ENCODE measurements at regions not wholly inside any gene's neighbourhood (a gene's known extent, or its start where the extent isn't known, plus 50 kb on each side); places are given as distances from the start of the nearest gene placed in this dataset.

- DNase-seq, result no peak
Observed at GRCh38 chr15:94606286-94606685, 374.9 kb downstream of the MCTP2 start.

DNA sequence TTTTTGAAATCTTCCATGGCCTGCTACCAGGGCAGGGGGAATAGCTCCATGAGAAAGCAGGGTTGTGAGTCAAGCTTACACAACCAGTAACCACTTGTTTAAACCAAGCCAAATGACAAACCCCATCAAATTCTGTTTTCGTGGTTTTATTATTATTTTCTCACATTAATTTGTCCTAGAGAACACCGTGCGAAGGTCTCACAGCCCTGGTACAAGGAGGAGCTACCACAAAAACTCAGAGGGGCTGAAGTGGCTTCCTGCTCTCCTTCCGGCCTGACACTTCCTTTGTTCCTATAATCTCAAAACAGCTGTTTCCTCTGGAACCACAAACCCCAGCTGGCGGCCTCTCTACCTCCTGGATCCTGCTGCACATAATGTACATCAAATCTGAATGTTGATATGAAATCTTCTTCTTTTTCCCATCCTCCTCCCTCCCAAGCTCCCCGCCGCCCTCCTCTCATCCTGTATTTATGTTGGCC, 375.9 kb downstream of the MCTP2 start:
- DNase-seq, result peak in 12 of 56 donors; percentile 2 to 39 (median 7)

GRCh38 chr15:94610069-94610468, 378.7 kb downstream of the MCTP2 start:
- DNase-seq, result no peak

DNA sequence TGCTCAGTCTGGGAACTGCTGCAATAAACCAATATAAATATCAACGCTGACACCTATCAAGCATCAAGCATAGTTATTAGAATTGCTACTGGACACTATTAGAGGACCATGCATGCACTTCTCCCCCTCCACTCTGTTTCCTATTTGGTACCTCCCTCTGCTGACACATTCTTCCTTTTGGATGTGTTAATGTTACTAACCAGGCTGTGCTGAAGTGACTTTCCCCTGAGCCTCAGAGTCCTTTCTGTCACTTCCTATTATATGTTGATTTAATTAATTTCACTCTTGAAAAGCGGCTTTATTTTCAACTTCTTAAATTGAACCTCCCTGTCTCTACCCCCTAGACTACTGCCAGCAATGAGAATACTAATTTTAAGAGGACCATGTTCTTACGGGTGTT, 379.1 kb downstream of the MCTP2 start:
- no peak for DNase-seq

- DNase-seq, result no peak
Observed at GRCh38 chr15:94611656-94612055, 380.3 kb downstream of the MCTP2 start.

- no peak for DNase-seq
Observed at GRCh38 chr15:94615688-94616087, 384.3 kb downstream of the MCTP2 start.

DNA sequence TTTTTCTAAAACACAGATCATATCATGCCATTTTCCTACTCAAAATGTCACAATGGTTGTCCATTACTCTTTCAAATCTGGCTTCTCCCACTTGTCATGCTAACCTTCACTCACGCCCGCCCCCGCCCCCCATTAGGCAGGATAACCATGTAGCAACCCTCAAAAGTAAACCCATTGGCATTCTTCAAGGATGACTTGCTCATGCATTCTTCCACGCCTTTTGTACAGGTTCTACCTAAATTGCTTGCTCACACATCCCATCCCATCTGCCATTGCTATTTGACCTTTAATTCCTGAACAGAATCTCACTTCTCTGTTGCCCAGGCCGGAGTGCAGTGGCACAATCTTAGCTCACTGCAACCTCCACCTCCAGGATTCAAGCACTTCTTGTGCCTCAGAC, 389.3 kb downstream of the MCTP2 start:
- no peak for DNase-seq

DNA sequence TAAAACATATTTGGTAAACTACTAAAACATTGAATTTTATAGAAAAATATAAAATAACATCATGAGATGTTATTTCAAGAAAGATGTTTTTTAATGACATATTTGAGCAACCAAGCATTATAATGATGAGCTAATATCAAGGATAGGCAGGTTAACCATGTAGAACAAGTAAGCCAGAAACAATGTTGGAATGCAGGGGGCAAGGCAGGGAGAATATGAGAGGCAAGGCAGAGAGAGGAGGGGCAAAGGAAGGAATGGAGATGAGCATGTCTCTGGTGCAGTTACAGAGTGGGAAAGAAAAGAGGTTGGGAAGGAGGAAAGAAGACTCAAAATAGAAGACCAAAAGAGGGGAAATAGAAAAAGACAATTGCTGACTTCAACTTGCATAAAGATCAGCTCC, 390.4 kb downstream of the MCTP2 start:
- no peak for DNase-seq

DNA sequence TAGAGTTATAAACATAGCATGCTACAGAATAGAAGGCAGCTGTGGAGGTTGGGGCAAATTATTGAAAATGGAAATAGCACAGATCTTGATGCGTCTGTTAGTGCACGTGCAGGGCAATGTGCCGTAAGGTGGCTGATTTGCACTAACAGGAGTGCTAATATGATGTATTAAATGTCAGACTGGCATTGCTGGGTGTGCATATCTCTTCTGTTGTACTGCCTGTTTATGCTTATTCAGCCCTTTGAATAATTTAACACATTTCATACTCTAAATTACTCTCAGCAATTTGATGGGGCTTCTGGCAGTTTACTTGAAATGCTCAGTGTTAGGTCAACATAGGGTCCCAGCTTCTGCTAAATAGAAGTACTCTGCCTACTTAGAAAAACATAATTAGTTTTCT, 395.6 kb downstream of the MCTP2 start:
- no peak for DNase-seq

GRCh38 chr15:94631608-94632007, 400.2 kb downstream of the MCTP2 start:
- DNase-seq, result no peak

DNA sequence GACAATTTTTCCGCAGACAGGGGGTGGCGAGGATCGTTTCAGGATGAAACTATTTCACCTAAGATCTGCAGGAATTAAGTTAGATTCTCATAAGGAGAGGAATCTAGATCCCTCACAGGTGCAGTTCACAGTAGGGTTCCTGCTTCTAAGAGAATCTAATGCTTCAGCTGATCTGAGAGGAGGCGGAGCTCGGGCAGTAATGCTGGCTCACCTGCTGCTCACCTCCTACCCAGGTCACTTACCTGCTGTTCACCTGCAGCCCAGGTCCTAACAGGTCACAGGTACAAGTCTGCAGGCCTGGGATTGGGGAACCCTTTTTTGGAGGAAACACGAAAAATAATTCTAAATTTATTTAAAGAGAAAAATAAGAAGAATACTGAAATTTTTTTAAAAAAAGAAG, 406.8 kb downstream of the MCTP2 start:
- DNase-seq, result no peak

GRCh38 chr15:94639701-94640100, 408.3 kb downstream of the MCTP2 start:
- DNase-seq, result no peak

DNA sequence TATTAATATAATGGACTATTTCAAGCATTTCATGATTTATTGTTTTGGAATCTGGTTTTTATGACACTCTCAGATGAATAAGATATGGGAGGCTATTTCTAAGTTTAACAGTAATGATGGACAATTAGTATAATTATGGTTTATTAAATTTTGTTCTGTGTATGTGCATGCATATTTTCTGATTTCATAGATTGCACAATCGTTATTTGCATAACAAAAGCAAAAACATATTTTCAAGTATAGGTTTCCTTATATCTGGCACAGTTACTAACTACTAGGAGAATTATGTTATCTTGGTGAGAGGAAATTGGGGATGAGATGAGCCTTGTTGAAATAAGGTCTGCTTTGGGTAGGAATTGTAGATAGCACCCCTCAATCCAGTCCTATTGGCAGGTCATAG, 413.1 kb downstream of the MCTP2 start:
- DNase-seq, result no peak

GRCh38 chr15:94653071-94653470, 421.7 kb downstream of the MCTP2 start:
- no peak for DNase-seq

DNA sequence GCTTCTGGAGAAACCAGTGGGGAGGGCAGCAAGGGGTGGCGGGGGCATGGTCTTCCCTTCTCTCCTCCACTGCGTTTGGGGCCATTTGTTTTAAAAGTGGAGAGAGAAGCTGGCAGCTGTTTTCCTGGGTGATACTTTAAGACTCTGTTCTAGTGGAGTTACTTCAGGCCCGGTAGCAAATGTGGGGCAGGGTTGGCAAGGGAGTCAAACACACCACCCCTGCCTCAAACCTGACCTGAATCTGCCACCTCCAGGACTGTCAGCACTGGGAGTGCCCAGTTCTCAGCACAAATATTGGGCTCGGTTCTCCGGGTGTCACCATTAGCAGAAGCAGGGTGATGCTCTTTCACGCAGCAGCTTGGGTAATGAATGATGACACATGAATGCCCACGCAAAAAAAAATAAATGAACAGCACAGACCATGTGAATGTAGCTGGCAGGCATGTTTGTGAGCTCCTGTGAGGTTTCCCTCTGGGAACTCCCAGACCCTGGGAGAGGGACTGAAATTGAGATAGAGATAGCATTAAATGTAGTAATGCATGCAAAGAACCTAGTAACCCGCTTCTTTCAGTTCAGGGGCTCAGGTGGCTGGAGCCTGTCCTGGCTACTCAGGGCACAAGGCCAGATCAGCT, 424.0 kb downstream of the MCTP2 start:
- no peak for DNase-seq

- no peak for DNase-seq
Observed at GRCh38 chr15:94665676-94666441, 434.5 kb downstream of the MCTP2 start.

DNA sequence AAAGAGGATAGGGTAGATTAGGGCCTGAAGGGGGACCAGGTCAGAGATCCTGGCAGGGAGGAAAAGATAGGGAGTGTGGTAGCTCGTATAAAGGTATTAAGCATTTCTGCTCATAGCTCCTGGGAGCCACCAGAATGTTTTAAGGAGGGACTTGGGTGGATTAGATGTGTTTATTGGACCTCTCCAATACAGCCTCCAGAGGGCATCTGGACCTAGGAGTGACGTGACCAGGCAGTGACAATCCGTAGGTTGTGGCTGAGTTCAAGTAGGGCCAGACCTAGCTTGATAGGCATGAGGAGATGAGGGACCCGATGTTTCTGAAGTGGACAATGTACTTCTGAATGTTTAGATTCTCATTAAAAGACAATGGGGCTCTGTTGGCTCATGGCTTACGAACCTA, 435.2 kb downstream of the MCTP2 start:
- no peak for DNase-seq

GRCh38 chr15:94667109-94667508, 435.7 kb downstream of the MCTP2 start:
- no peak for DNase-seq

DNA sequence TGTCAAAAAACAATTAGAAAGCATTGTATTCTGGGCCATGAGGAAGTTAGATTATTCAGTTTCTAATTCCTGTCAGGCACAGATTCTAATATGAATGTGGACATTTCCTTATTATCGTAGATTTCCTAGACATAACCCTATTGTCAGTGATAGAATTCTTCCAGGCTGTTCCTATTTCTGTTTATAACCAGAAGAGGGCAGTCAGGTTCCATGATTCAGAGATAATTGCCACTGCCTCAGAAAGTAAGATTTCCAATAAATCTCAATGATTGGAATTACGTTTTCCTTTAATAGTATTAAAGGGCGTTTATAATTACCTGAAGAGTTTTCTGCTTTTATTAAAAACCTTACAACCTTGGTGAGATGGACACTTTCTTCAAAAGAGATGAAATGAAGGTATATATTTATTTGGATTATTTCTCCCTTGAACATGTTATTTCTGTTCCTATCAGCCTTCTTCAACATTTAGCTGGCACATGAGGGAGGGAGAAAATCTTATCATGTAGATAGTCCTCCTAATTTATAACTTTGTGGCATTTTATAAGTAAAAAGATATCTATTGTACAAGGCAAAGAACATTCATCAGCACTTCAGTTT, 439.2 kb downstream of the MCTP2 start:
- DNase-seq, result no peak

GRCh38 chr15:94671858-94672532, 440.6 kb downstream of the MCTP2 start:
- DNase-seq, result peak in 6 of 56 donors; percentile 2 to 12 (median 5)

DNA sequence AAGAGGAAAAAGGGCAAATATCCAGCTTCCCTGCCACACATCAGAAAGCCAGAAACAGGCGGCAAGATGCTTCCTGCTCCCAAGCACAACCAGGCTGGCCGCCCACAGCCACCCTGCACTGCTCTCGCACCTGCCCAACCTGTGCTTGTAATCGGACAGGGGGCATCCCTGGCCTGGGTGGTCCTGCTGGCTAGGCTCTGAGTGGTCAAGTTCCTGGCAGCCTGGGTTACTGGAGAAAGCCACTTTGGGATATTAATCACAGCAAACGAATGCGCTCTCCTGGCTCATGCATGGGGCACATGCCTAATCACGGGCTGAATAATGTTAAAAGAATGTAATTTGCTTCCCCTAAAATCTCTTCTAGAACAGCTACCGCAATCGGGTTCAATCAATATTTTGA, 442.4 kb downstream of the MCTP2 start:
- DNase-seq, result no peak

DNA sequence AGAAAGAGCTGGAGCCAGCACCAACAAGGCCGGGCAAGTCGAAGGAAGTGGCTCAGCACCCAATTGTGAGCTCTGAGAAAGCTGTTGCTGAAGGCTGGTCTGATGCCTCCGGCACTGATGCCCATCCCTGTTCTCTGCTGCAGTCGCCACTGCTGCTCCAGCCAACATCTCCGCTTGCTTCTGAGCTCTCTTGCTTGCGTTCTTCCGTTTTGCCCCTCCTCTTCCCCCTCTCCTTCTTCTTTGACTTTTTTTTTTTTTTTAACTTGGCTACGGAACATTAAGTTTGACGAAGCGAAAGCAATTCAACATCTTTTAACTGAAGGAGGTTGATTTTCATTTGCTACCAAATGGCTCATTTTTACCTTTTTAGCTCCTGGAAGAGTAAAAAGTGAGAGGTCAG, 442.9 kb downstream of the MCTP2 start:
- peak in 5 of 56 donors; percentile 4 to 25 (median 7) for DNase-seq
